ENCODE measurements at regions not wholly inside any gene's neighbourhood (a gene's known extent, or its start where the extent isn't known, plus 50 kb on each side); places are given as distances from the start of the nearest gene placed in this dataset.

DNA sequence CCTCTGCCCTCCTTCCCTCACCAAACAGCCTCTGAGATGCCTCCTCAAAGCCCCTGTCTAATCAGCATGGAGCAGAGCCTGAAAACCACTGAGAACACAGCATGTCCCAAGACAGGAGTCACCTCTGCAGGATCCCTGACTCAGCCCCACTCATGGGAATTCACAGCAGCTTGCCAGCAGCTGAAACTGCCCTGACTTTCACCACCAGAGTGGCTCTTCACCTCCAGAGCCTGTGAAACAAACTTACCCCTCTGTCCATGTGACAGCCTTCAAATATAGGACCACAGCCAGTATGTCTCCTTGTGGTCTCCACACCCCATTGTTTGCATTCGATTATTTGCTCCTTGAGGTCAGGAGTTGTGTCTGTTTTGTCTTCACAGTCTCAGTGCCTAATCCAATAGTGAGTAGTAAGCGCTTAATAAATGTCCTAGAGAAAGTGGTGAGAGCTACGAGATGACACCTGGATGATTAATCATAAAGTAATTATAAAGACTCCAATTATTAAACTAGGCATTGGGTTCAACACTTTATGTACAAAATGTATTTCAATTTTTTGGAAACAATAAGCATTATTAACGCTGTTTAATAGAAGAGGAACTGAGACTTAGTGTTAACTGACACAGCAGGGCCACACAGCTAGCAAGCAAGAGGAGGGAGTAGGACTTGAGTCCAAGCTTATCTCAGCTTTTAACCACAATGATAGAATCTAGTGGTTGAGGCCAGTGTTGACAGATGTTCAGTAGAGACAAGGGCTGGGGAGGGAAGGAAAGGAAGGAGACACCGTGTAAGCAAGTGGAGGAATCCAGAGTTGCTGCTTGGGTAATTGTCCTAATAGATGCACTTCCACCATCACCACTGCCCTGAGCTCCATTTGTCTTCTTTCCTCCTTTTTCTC is 358.7 kb upstream of the TNP1 start:
- no peaks in the 10 kb centered on the region for H3K36me3 ChIP-seq (ENCODE audit: low read depth, missing control alignments)
- intact Hi-C loops (cut with DNase I; ENCODE audit: low total_unique reads) = no loop called here
- 83 to 85% methylated on average over 5 of the region's 5 CpGs for WGBS, 2 donors
- H3K27me3 ChIP-seq = no peaks in the 10 kb centered on the region
- DNase-seq = no peak
- TF ChIP-seq POLR2A (IDR thresholded peaks at IDR 0.05) = no peak
- no peak for TF ChIP-seq CTCF (IDR thresholded peaks at IDR 0.05)
- H3K4me1 ChIP-seq = peaks cover 7% of the 10 kb centered on the region
- H3K4me3 ChIP-seq = no peak overlapping the region
- H3K9me3 ChIP-seq = no peaks in the 10 kb centered on the region
- H3K27ac ChIP-seq = no peak overlapping the region

GRCh38 chr2:217216982-217217381 is 357.1 kb upstream of the TNP1 start:
- Histone ChIP-seq H3K36me3 (ENCODE audit: low read depth, missing control alignments) (no peaks in the 10 kb centered on the region), H3K4me1 (peaks cover 7% of the 10 kb centered on the region), H3K27ac (no peak overlapping the region), H3K9me3 (no peaks in the 10 kb centered on the region), H3K27me3 (no peaks in the 10 kb centered on the region), H3K4me3 (no peak overlapping the region)
- intact Hi-C loops (cut with DNase I; ENCODE audit: low total_unique reads) = no loop called here
- WGBS, 2 donors = 87 to 92% methylated on average over 2 of the region's 2 CpGs
- no peak for DNase-seq
- TF ChIP-seq CTCF (IDR thresholded peaks at IDR 0.05) (no peak), POLR2A (IDR thresholded peaks at IDR 0.05) (no peak)

GRCh38 chr2:217216316-217216715 is 356.5 kb upstream of the TNP1 start:
- TF ChIP-seq CTCF (IDR thresholded peaks at IDR 0.05) (no peak), POLR2A (IDR thresholded peaks at IDR 0.05) (no peak)
- Histone ChIP-seq H3K27ac (no peak overlapping the region), H3K9me3 (no peaks in the 10 kb centered on the region), H3K27me3 (no peaks in the 10 kb centered on the region), H3K4me1 (peaks cover 7% of the 10 kb centered on the region), H3K4me3 (no peak overlapping the region), H3K36me3 (ENCODE audit: low read depth, missing control alignments) (no peaks in the 10 kb centered on the region)
- intact Hi-C loops (cut with DNase I; ENCODE audit: low total_unique reads) = no loop called here
- DNase-seq = no peak
- WGBS, 2 donors = 89 to 91% methylated on average over 4 of the region's 4 CpGs

GRCh38 chr2:217215877-217216276 is 356.0 kb upstream of the TNP1 start:
- intact Hi-C loops (cut with DNase I; ENCODE audit: low total_unique reads) = no loop called here
- TF ChIP-seq CTCF (IDR thresholded peaks at IDR 0.05) (no peak), POLR2A (IDR thresholded peaks at IDR 0.05) (no peak)
- Histone ChIP-seq H3K4me1 (peaks cover 3% of the 10 kb centered on the region), H3K36me3 (ENCODE audit: low read depth, missing control alignments) (no peaks in the 10 kb centered on the region), H3K27me3 (no peaks in the 10 kb centered on the region), H3K9me3 (no peaks in the 10 kb centered on the region), H3K27ac (no peak overlapping the region), H3K4me3 (no peak overlapping the region)
- 73 to 88% methylated on average over 5 to 6 of the region's 6 CpGs for WGBS, 2 donors
- no peak for DNase-seq

- no peak overlapping the region for H3K27ac ChIP-seq
- TF ChIP-seq POLR2A (IDR thresholded peaks at IDR 0.05) = no peak
- no peak for TF ChIP-seq CTCF (IDR thresholded peaks at IDR 0.05)
- no peaks in the 10 kb centered on the region for H3K27me3 ChIP-seq
- no peak overlapping the region for H3K4me3 ChIP-seq
- no peaks in the 10 kb centered on the region for H3K36me3 ChIP-seq (ENCODE audit: low read depth, missing control alignments)
- no peaks in the 10 kb centered on the region for H3K4me1 ChIP-seq
- WGBS, 2 donors = 75 to 97% methylated on average over 1 of the region's 1 CpG
- no peak for DNase-seq
- no peaks in the 10 kb centered on the region for H3K9me3 ChIP-seq
- intact Hi-C loops (cut with DNase I; ENCODE audit: low total_unique reads) = no loop called here
Measured at GRCh38 chr2:217208867-217209266, 349.0 kb upstream of the TNP1 start.

Data from testis (tissue), 2 donors.